ENCODE measurements at regions not wholly inside any gene's neighbourhood (a gene's known extent, or its start where the extent isn't known, plus 50 kb on each side); places are given as distances from the start of the nearest gene placed in this dataset.

DNA sequence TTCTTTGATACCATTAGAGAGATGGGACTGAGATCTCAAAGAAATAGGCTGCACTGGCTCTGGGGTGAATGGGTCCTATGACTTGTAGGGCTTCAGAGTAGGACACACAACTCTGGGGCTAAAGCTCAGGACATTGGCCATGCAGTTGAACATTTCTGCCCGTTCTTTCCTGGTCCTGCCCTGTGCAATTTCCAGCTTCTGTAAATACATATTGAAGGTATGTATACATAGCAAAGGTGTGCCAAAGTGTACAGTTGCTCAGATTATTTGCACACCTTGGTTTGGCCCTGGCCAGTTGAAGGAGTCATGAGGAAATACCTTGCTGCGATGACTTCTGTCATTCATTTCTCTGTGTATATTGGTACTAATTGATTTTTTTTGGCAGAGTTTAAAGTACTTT, 52.8 kb upstream of the TAF11L2 start:
- H3K4me3 Mint-ChIP-seq (ENCODE audit: unreplicated experiment) = no peak overlapping the region
- no TSS peak for BruUV-seq (replicated peaks)
- no peak overlapping the region for H3K27ac Mint-ChIP-seq (ENCODE audit: low read depth, unreplicated experiment)
- H3K36me3 Mint-ChIP-seq (ENCODE audit: insufficient read depth, unreplicated experiment) = no peaks in the 10 kb centered on the region
- no peaks in the 10 kb centered on the region for H3K27me3 Mint-ChIP-seq (ENCODE audit: insufficient read depth, unreplicated experiment)
- H3K9me3 Mint-ChIP-seq (ENCODE audit: unreplicated experiment) = no peaks in the 10 kb centered on the region
- peaks cover 11% of the 10 kb centered on the region for H3K4me1 Mint-ChIP-seq (ENCODE audit: insufficient read depth, unreplicated experiment)
- ChIA-PET CTCF (no interaction called here), POLR2A (no interaction called here)
- TF ChIP-seq, protein P1, sequence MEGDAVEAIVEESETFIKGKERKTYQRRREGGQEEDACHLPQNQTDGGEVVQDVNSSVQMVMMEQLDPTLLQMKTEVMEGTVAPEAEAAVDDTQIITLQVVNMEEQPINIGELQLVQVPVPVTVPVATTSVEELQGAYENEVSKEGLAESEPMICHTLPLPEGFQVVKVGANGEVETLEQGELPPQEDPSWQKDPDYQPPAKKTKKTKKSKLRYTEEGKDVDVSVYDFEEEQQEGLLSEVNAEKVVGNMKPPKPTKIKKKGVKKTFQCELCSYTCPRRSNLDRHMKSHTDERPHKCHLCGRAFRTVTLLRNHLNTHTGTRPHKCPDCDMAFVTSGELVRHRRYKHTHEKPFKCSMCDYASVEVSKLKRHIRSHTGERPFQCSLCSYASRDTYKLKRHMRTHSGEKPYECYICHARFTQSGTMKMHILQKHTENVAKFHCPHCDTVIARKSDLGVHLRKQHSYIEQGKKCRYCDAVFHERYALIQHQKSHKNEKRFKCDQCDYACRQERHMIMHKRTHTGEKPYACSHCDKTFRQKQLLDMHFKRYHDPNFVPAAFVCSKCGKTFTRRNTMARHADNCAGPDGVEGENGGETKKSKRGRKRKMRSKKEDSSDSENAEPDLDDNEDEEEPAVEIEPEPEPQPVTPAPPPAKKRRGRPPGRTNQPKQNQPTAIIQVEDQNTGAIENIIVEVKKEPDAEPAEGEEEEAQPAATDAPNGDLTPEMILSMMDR (IDR thresholded peaks at IDR 0.05; ENCODE audit: unreplicated experiment) = no peak
- no peak for DNase-seq (ENCODE audit: unreplicated experiment)
- intact Hi-C loops (cut with micrococcal nuclease) = no loop called here

Measured in MCF 10A (cell line).